ENCODE measurements at regions not wholly inside any gene's neighbourhood (a gene's known extent, or its start where the extent isn't known, plus 50 kb on each side); places are given as distances from the start of the nearest gene placed in this dataset.

DNA sequence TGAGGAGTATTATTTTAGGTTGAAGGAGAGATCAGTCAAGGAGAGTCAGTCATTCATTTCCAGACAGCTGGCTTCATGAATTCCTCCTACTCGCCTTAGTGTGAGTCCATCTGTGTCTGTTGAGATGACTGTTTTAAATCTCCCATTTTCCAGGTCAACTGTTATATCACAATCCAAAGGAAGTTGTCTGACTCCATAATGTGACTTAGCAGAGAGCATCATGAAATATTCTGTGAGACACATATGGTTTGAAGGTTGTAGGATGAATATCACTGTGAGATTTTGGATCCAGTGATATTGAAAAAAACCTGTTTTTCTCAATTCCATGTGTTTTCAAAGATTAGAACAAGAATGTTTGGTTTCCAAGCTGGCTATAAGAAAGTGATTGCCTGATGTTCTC is 530.2 kb upstream of the MAN1A1 start (continued):
- TF ChIP-seq, protein P1, sequence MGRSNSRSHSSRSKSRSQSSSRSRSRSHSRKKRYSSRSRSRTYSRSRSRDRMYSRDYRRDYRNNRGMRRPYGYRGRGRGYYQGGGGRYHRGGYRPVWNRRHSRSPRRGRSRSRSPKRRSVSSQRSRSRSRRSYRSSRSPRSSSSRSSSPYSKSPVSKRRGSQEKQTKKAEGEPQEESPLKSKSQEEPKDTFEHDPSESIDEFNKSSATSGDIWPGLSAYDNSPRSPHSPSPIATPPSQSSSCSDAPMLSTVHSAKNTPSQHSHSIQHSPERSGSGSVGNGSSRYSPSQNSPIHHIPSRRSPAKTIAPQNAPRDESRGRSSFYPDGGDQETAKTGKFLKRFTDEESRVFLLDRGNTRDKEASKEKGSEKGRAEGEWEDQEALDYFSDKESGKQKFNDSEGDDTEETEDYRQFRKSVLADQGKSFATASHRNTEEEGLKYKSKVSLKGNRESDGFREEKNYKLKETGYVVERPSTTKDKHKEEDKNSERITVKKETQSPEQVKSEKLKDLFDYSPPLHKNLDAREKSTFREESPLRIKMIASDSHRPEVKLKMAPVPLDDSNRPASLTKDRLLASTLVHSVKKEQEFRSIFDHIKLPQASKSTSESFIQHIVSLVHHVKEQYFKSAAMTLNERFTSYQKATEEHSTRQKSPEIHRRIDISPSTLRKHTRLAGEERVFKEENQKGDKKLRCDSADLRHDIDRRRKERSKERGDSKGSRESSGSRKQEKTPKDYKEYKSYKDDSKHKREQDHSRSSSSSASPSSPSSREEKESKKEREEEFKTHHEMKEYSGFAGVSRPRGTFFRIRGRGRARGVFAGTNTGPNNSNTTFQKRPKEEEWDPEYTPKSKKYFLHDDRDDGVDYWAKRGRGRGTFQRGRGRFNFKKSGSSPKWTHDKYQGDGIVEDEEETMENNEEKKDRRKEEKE (IDR thresholded peaks at IDR 0.05; ENCODE audit: borderline replicate concordance in 1 of 2, control insufficient read depth in 1 of 2, low read depth in 2 of 2, low read length in 1 of 2) = no peak
- TF ChIP-seq SMAD2 (IDR thresholded peaks at IDR 0.05; ENCODE audit: low read depth, low read length) (no peak), SETDB1 (IDR thresholded peaks at IDR 0.05; ENCODE audit: low read length) (no peak), ERF (CRISPR knock-in tag; IDR thresholded peaks at IDR 0.05) (no peak)
- TF ChIP-seq, protein P2, sequence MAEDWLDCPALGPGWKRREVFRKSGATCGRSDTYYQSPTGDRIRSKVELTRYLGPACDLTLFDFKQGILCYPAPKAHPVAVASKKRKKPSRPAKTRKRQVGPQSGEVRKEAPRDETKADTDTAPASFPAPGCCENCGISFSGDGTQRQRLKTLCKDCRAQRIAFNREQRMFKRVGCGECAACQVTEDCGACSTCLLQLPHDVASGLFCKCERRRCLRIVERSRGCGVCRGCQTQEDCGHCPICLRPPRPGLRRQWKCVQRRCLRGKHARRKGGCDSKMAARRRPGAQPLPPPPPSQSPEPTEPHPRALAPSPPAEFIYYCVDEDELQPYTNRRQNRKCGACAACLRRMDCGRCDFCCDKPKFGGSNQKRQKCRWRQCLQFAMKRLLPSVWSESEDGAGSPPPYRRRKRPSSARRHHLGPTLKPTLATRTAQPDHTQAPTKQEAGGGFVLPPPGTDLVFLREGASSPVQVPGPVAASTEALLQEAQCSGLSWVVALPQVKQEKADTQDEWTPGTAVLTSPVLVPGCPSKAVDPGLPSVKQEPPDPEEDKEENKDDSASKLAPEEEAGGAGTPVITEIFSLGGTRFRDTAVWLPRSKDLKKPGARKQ (CRISPR knock-in tag; IDR thresholded peaks at IDR 0.05) = no peak

DNA sequence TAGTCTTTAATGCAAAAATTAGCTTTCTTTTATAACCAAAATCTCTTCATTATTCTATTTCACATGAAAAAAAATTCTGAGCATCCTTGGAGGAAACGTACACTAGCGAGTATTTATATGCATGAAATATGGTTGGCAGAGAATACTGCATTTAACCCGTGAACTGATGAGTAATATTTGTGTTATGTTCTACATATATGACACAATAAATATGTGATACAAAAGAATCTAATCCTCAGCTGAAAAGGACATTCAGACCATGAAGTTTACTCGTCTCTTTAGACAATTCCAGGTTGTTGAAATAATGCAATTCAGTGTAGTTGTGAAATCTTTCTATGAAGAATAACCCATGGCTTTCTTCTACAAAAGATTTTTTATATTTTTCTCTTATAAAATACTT is 524.8 kb upstream of the MAN1A1 start:
- no peak overlapping the region for H3K4me2 ChIP-seq (ENCODE audit: insufficient read depth, low read length)
- TF ChIP-seq FOXJ2 (tag; IDR thresholded peaks at IDR 0.05) = no peak
- TF ChIP-seq NEUROD1 (IDR thresholded peaks at IDR 0.05; ENCODE audit: borderline replicate concordance, low read depth, low read length, partially characterized antibody) = no peak
- no peaks in the 10 kb centered on the region for H4K20me1 ChIP-seq (replicated peaks; ENCODE audit: control insufficient read depth, insufficient read depth, low read length)
- intact Hi-C loops (cut with micrococcal nuclease) = no loop called here
- H2AFZ ChIP-seq (ENCODE audit: low read depth, low read length) = no peak overlapping the region
- ATAC-seq (no peak), FAIRE-seq (no peak), DNase-seq (ENCODE audit: extremely low read depth in 1 of 4, low spot score in 3 of 4) (no peak)
- H3K27me3 ChIP-seq (ENCODE audit: control insufficient read depth in 2 of 2, insufficient read depth in 2 of 2, low read length in 2 of 2) = no peaks in the 10 kb centered on the region
- WGBS (ENCODE audit: insufficient coverage, low coverage, missing lambda C conversion rate) = 0% methylated on average over 4 of the region's 4 CpGs
- H3K79me2 ChIP-seq (ENCODE audit: control insufficient read depth, insufficient read depth, low read length) = no peaks in the 10 kb centered on the region
- no peak overlapping the region for H3K4me3 ChIP-seq
- H3K9me3 ChIP-seq (replicated peaks; ENCODE audit: control insufficient read depth, insufficient read depth, low read depth, low read length) = no peaks in the 10 kb centered on the region
- no peak overlapping the region for H3K9ac ChIP-seq (ENCODE audit: insufficient read depth in 1 of 2, low read depth in 2 of 2, low read length in 2 of 2)
- no peaks in the 10 kb centered on the region for H3K9me1 ChIP-seq (ENCODE audit: control insufficient read depth, insufficient read depth, low read length)
- no peak overlapping the region for H3K27ac ChIP-seq (ENCODE audit: extremely low read depth, low read depth, low read length)
- in situ Hi-C loops (cut with MboI) = no loop called here
- POLR2A ChIA-PET = interaction anchor here (0.6 kb wide), 1 partner anchor 37 kb away, joined by 3 read pairs; no protein-coding TSS in a partner anchor
- H3K36me3 ChIP-seq (ENCODE audit: control insufficient read depth, insufficient read depth, low read length) = no peaks in the 10 kb centered on the region
- CTCF ChIA-PET (ENCODE audit: low intra/inter-chr PET ratio) = no interaction called here
- no peaks in the 10 kb centered on the region for H3K4me1 ChIP-seq (replicated peaks in 1 of 2; ENCODE audit: control insufficient read depth in 2 of 2, insufficient read depth in 2 of 2, low read length in 2 of 2)
- no TSS peak for BruUV-seq (replicated peaks)
